ENCODE measurements at regions not wholly inside any gene's neighbourhood (a gene's known extent, or its start where the extent isn't known, plus 50 kb on each side); places are given as distances from the start of the nearest gene placed in this dataset.

DNA sequence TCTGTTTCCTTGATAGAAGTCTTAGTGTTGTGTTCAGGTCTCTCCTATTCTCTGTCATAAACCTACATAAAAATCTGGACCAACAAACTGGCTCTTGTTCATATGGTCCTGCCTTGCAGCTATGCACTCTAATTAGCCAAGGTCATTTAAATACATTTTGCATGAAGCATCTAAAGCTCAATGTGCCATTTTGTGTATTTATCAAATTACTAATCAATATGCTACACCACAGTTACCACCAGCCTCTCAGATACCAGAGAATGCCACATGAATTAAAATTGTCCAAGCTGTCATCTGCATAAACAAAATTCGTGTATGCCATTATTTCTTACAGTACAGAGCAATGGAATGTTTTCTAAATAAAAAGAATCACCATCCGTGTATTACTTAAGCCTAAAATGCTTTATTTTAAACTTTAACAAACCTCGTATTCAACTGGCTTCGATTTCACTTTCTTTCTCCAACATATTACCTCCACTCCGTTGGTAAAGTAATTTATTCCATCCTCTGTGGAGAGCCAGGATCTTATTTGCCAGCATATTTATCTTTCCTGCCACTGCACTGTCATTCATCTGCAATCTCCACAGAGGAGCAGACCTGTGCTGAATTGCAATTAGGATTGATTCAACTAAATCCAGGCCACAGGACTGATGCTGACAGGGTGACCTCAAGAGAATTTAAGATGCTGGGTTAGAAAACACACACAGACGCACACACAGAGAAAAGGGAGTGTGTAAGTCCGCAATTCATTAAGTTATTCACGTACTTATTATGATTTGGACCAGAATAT lies 284.1 kb upstream of the FOXG1 start:
- ATAC-seq (no peak), DNase-seq (ENCODE audit: missing footprints) (no peak)
- intact Hi-C loops (cut with DNase I) = no loop called here

- ATAC-seq = no peak
- intact Hi-C loops (cut with DNase I) = no loop called here
- no peak for DNase-seq (ENCODE audit: missing footprints)
Measured at GRCh38 chr14:28483506-28483905, 283.1 kb upstream of the FOXG1 start.

DNA sequence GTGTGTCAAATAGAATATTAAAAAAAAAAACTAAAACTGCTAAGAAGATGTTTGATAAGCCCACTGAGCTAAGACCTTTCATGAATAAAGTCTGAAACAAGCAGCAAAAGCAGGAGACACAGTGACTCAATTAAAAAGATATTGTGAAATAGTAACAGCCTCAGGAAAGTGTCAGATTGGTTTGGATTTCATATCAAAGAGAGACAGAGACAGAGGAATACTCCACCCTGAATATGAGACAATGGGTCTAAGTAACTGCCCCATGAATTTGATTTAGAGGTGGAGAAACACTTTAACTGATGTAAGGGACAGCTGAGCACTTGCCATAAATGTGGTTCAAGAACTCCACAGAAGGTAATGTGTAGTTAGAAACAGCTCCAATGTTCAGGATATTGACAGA lies 277.9 kb upstream of the FOXG1 start:
- intact Hi-C loops (cut with DNase I) = no loop called here
- ATAC-seq = no peak
- no peak for DNase-seq (ENCODE audit: missing footprints)

- intact Hi-C loops (cut with DNase I) = no loop called here
- DNase-seq (ENCODE audit: missing footprints) = no peak
- ATAC-seq = no peak
Measured at GRCh38 chr14:28493516-28493915, 273.1 kb upstream of the FOXG1 start.

- DNase-seq (ENCODE audit: missing footprints) (no peak), ATAC-seq (no peak)
- intact Hi-C loops (cut with DNase I) = no loop called here
Measured at GRCh38 chr14:28494196-28494595, 272.4 kb upstream of the FOXG1 start.

GRCh38 chr14:28496364-28496763 lies 270.2 kb upstream of the FOXG1 start:
- intact Hi-C loops (cut with DNase I) = no loop called here
- DNase-seq (ENCODE audit: missing footprints) = no peak
- ATAC-seq = no peak

GRCh38 chr14:28502517-28502916 lies 264.1 kb upstream of the FOXG1 start:
- DNase-seq (ENCODE audit: missing footprints) (no peak), ATAC-seq (no peak)
- intact Hi-C loops (cut with DNase I) = no loop called here

DNA sequence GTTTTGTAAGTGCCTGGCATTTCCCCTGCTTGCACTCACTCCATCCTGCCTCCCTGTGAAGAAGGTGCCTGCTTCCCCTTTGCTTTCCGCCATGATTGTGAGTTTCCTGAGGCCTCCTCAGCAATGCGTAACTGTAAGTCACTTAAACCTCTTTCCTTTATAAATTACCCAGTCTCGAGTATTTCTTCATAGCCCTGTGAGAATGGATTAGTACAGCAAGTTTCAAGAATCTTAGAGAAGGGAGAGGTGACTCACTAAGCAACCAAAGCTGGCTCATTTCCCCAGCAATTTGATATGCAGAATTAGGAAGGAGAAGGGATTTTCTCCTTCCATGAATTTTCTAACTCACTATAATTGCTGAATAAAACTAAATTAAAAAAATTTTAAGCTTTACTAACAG lies 251.0 kb upstream of the FOXG1 start:
- no peak for ATAC-seq
- intact Hi-C loops (cut with DNase I) = no loop called here

GRCh38 chr14:28536889-28537288 lies 229.7 kb upstream of the FOXG1 start:
- ATAC-seq (no peak), DNase-seq (ENCODE audit: missing footprints) (no peak)
- intact Hi-C loops (cut with DNase I) = no loop called here

More for the DNA sequence above, 251.0 kb upstream of the FOXG1 start:
- DNase-seq (ENCODE audit: missing footprints) = no peak

DNA sequence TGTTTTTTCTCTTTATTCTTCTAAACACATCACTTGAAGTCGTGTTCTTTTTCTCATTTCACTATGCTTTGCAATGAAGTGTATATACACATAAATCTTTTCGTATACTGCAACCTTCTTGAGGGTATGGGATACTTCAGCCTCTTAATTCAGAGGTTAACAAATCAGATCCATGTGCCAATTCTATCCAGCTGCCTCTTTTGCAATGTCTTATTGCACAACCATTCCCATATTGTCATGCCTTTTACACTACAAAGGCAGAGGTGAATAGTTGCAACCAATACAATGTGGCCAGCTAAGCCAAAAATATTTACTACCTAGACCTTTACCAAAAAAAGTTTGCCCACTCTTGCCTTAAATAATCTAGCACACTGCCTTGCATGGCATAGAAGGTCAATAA lies 224.5 kb upstream of the FOXG1 start:
- DNase-seq (ENCODE audit: missing footprints) (no peak), ATAC-seq (no peak)
- intact Hi-C loops (cut with DNase I) = no loop called here

GRCh38 chr14:28565345-28565744 lies 201.2 kb upstream of the FOXG1 start:
- DNase-seq (ENCODE audit: missing footprints) (no peak), ATAC-seq (no peak)
- intact Hi-C loops (cut with DNase I) = no loop called here

DNA sequence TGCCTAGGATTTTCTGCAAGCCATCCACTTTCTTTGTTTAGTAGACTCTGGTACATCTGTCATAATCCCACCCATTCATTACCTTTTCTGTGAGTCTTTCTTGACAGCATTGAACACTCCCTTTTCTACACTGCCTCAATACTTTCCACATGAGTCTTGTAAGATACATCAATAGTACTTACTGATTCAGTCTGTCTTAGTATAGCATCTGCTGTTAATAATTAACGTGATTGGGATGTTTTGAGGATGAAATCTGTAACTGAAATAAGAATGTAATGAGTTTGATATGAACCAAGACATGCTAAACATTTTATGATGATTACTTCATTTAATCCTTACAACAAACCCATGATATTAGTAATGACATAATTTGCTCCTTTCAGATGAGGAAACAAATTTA lies 196.2 kb upstream of the FOXG1 start:
- DNase-seq (ENCODE audit: missing footprints) = no peak
- intact Hi-C loops (cut with DNase I) = no loop called here
- no peak for ATAC-seq

DNA sequence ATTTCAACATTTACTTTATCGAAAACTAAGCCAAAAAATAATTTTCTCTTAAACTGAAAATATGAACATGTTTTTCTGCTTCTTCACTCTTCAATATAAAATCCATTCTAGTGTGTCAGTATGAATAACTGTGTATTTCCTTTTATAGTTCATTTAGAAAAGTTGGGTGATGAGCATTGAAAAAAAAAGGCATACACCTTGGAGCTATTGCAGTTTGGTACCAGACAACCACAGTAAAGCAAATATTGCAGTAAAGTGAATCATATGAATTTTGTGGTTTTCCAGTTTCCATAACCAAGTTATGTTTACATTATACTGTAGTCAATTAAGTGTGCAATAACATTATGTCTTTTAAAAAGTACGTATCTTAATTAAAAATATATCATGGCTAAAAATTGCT lies 195.0 kb upstream of the FOXG1 start:
- ATAC-seq (no peak), DNase-seq (ENCODE audit: missing footprints) (no peak)
- intact Hi-C loops (cut with DNase I) = no loop called here

GRCh38 chr14:28576523-28576922 lies 190.1 kb upstream of the FOXG1 start:
- intact Hi-C loops (cut with DNase I) = no loop called here
- DNase-seq (ENCODE audit: missing footprints) (no peak), ATAC-seq (no peak)

GRCh38 chr14:28577187-28577586 lies 189.4 kb upstream of the FOXG1 start:
- DNase-seq (ENCODE audit: missing footprints) = no peak
- intact Hi-C loops (cut with DNase I) = no loop called here
- no peak for ATAC-seq

- intact Hi-C loops (cut with DNase I) = no loop called here
- ATAC-seq = no peak
- no peak for DNase-seq (ENCODE audit: missing footprints)
Measured at GRCh38 chr14:28577711-28578131, 188.9 kb upstream of the FOXG1 start.

DNA sequence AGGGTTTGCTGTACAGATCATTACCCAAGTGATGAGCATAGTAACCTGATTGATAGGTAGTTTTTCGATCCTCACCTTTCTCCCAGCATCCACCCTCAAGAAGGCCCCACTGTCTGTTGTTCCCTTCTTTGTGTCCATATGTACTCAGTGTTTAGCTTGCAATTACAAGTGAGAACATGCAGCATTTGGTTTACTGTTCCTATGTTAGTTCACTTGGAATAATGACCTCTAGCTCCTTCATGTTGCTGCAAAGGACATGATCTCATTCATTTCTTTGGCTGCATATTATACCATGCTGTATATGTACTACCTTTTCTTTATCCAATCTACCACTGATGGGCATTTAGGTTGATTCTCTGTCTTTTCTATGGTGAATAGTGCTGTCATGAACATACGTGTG lies 181.6 kb upstream of the FOXG1 start:
- intact Hi-C loops (cut with DNase I) = no loop called here
- ATAC-seq (no peak), DNase-seq (ENCODE audit: missing footprints) (no peak)

DNA sequence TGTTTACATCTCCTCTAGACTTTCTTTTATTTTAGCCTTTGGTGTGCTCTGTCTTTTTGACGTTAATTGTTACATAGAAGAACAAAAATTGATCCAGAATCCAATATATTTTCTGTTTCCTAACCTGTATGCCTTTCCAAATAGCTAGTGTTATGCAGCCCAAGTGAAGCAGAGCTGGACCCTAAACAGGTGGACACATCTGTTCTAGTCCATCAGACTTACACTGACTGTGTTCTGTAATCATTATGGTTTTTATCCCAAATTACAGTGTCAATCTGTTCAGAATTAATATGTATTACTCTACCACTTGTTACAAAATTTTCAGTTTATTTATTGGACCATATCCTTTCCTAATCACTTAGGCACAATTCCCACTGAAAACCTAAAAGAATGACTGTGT lies 176.8 kb upstream of the FOXG1 start:
- intact Hi-C loops (cut with DNase I) = no loop called here
- DNase-seq (ENCODE audit: missing footprints) = no peak
- ATAC-seq = no peak

- DNase-seq (ENCODE audit: missing footprints) (no peak), ATAC-seq (no peak)
- intact Hi-C loops (cut with DNase I) = no loop called here
Measured at GRCh38 chr14:28596391-28596790, 170.2 kb upstream of the FOXG1 start.

DNA sequence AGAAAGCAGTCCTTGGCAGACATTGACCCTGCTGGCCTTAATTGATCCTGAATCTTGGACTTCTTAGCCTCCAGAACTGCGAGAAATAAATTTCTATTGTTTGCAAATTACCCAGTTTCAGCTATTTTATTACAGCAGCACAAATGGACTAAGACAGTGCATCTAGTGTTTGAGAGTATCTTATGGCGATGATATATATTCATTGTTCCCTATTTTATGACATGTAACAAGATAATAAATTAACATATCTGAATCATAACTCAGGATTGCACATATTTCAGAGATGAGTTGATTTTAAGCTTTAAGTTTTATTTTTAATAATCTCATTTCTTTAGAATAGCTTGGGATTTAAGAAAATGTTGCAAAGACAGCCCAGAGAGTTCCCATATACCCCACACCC lies 167.4 kb upstream of the FOXG1 start:
- intact Hi-C loops (cut with DNase I) = no loop called here
- DNase-seq (ENCODE audit: missing footprints) = no peak
- no peak for ATAC-seq

- intact Hi-C loops (cut with DNase I) = no loop called here
Measured at GRCh38 chr14:28599605-28600004, 167.0 kb upstream of the FOXG1 start.

More at GRCh38 chr14:28599605-28600004, 167.0 kb upstream of the FOXG1 start:
- no peak for DNase-seq (ENCODE audit: missing footprints)
- ATAC-seq = no peak
